NCI-H128 (cell line): ENCODE measurements at regions not wholly inside any gene's neighbourhood (a gene's known extent, or its start where the extent isn't known, plus 50 kb on each side); places are given as distances from the start of the nearest gene placed in this dataset.

Experiments
- DNase-seq: peaks from one replicate; lab custom pipeline; 2025; ENCODE audit not compliant: unreplicated experiment; lab: John Stamatoyannopoulos, UW

DNA sequence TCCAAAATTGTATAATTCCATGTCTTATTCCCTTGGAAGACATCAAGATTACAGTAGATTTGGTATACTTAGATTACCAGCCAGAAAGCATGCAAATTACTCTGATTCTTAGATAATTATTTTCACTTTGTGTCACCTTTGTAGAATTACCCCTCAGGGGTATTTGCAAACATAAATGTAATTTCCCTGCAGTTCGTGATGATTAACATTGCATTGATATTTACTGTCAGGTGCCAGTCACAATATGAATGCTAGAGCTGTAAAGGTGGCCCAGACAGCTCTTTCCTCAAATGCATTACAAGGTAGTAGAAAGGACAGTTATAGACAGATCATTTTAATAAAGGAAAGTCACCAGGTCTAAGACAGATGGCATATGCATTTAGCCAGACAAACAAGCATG is 1537.5 kb upstream of the PIK3C3 start:
- DNase-seq = no peak

DNA sequence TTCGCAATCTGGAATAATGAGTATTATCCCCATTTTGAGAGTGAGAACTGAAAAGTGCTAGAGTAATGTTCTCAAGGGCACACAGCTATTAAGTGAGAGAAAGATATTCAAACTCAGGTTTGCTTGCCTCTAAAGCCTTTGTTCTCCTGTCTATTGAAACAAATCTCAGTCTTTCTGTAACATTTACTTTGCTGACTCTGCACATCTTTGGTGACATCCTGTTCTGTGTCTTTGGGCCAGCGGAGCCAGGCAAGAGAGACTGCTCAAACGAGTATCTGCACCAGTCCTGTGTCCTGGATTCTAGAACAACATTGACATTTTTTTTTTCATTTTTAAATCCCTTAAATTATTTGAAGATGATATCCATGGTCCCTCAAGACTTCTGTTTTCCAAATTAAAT is 1539.2 kb upstream of the PIK3C3 start:
- DNase-seq = no peak

DNA sequence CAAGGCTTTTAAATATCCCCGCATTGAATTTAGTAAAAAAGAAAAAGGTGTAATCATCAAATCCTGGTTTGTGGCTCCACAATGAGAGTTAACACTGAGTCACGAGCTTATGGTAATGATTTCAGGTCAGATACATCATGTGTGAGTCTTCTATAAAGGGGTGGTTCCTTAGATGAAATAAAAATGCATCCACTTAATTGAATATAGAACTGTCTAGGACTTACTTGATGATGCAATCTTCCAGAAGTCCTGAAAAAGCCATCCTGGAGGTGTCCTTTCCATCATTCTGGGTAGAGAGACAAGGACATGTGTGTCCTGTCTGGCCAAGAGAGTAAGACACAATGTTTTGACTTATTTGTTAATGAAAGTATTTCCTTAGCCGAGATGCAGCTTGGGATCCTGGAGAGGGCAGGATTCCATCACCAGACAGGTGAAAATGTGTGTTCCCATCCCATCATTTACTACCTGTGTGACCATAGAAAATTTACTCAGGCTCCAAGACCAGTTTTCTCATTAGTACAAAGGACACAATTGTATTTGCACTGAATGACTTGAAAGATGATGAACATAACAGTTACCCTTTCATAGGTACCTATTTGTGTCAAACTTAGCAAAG is 1539.8 kb upstream of the PIK3C3 start:
- DNase-seq = no peak

DNA sequence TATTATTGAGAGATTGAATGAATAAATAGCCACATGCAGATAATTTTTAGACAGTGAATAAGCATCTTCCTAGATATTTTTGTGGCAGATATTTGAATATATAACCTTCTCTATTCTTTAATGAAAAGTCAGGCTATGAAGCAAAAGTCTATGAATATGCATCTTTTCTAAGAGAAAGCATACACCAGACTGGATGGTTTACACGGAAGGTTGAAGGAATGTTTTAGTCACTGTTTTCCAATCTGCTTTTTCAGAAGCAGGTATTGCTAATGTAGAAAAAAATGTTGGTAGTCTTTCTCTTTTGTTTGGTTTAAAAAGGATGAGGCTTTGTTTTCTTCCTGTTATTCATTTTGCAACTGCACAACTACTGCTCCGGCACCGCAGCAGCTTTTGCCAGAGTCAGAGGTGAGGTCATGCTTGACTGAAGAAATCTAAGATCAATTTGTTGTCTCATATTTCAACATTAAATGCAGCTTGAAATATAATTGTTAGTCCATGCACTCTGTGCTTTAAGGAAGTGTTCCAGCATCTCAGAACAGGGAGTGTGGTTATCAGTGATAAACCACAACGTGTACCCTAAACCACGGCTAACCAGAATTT is 1540.8 kb upstream of the PIK3C3 start:
- DNase-seq = peak; percentile 60

DNA sequence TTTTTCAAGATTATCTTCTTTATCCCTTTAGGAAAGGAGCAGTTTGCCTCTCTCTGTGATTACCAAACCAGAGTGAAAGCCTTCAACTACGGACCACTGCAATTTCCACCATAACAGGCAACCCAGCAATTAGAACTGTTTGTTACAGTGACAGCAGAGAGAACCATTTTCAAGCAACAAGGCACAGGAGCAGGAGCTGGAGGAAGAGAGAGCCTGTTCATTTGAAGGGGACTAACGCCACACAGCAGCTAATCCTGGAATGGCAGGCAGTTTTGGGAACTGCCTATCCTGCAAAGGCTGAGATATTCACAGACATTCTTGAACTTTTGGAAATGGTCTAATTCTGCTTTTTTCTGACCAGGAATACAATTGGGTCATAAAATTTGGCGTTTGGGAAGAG is 1541.9 kb upstream of the PIK3C3 start:
- peak; percentile 18 for DNase-seq

DNA sequence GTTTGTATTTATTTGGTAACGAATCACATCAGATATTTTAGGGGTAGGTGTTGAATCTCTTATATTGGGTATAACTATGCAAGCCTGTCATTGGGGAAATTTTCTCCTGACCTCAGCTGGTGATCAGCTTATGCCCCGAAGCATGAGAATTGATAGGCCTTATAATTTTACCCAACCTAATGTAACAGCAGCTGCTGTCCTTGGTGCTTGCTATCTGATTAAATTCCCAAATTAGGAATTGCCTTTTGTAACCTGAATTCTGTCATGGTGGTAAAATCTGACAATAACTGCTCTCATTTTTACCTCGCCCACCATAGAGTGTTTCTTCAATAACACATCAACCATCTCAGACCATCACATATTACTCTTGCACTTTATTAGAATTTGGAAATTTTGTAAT is 1542.6 kb upstream of the PIK3C3 start:
- DNase-seq = no peak

DNA sequence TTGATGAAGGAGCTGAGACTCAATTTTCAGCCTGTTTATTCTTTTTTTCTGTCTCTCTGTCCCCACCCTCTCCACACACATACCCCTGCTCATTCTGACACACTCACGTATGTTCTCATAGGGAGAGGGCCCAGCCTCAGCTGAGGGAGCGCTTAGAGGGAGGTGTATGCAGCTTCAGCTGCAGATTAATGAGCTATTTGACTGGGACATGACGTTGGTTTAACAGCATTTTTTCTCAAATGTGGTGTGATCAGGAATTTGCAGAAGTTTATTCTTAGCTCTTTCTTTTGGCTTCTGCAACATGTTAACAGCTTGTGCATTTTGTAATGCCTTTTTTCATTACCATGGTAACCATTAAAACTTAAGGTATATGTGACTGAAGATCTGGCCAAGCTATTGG is 1547.1 kb upstream of the PIK3C3 start:
- no peak for DNase-seq

DNA sequence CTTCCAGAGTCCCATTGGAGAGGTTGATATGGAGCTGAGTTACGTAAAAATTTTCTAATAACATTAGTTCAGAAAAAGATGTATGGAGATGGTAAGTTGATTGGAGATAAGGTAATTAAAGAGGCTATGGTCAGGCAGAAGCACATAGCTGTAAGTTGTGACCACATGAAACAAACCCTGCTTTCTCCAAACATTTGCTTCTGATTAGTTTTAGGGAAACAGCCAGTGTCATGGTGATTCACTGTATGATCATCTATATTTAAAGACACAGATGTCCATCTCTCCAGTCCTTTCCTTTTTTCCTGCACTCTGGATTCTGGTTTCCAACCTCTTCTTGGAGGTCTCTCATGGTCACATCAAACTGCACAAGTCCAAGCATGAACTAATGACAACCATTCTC is 1550.8 kb upstream of the PIK3C3 start:
- DNase-seq = no peak

DNA sequence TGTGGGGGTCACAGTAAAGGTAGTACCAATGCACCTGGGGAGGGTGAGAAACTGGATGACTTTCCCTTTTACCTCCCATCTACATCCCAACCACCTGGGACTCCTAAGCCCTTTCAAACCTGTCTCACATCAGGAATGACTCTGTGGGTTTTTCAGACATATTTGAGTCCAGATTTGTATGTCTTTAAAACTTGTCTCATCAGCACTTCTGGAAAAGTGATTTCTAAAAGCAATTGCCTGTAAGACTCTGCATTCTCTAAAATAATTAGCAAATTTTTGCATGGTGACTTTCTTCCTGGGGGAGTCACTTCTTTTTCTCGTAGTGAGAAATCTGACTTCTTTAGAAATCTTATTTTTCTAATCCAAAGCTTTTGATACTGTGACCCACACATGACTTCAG is 1553.0 kb upstream of the PIK3C3 start:
- DNase-seq = no peak

DNA sequence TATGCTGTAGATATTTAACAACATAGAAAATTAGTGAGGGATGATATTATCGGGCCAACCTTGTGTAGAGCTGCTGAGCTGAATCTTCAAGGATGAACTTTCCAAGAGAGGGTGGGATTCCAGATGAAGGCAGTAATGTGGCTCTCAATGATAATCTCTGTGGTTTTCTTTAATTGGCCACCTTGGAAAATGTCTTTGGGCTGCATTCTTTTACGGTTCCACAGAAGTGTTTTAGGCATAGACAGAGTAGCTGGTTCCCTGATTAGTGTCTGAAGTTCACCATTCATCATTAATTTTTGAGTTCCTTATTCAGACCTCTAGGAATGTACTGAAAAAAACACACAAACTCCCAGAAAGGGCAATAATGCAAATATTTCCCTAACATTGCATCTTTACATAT is 1566.9 kb upstream of the PIK3C3 start:
- no peak for DNase-seq

DNA sequence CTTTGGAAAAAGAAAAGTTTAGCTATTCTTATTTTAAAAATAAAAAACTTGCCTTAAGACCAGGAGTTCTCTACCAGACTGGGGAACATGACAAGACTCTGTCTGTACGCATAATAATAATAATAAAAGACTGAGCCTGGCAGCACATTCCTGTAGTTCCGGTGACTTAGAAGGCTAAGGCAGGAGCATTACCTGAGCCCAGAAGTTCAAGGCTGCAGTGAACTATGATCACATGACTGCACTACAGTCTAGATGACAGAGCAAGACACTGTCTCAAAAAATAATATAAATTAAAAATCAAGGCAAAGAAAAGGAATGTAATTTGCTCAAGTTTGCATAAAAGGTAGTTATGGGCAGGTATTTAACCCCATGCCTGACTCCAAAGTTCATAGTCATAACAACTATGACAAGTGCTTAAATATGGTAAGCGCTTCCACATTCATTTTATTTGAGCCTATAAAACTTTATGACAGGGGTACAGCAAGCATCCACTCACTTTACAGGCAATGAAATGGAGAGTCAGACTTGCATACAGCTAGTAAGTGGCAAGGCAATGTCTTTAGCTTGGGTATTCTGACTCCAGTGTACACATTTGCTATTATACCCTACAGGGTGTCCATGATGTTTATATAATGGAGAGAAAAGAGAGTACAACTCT is 1567.8 kb upstream of the PIK3C3 start:
- DNase-seq = no peak

DNA sequence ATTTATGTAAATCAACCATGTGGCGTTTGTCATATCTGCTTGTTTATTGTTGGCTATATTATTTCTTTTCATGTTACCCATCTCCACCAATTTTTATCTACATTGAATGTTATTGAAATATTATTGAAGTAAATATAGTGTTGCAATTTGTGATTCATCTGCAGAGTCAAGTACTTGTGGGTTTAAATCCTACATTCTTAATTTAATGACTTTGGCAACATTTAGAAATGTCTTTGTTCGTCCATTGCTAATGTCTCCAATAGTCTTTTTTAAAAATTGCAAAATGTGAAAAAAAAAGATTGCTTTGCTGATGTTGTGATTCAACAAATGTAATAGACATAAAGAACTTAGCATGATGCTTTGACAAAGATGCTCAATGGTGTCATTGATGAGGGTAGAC is 1572.8 kb upstream of the PIK3C3 start:
- DNase-seq = no peak

DNA sequence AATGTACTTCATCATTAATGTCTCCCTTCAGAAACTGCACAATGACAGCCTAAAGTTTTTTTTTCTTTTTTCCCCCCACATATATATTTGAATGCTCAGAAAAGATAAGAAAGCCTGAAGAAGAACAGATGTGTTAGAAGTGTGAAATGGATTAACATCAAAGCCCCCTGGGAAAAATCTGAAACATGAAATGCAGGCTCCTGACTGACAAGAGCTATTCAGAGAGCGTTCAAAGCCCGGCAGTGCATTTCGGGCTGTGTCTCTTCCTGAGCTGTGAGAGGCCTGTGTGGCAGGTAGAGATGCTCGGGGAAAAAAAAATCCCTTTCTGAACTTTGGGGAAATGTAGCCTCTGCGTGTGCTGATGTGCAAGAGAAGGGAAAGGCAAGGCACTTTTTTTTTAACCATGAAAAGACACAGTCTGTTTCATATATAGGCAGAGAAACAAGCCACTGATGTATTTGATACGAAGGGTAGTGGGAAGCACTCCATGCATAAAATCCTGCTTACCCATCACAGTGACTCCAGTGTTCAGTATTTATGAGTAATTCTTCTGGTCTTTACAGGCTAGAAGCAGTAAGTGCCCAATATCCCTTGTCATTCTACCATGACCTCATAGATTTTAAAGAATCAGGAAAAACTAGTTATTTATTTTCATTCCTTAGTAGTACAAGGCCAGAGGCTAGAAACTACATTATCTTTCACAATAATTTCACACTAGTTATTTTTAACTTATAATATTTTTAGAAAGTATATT is 1574.2 kb upstream of the PIK3C3 start:
- no peak for DNase-seq

DNA sequence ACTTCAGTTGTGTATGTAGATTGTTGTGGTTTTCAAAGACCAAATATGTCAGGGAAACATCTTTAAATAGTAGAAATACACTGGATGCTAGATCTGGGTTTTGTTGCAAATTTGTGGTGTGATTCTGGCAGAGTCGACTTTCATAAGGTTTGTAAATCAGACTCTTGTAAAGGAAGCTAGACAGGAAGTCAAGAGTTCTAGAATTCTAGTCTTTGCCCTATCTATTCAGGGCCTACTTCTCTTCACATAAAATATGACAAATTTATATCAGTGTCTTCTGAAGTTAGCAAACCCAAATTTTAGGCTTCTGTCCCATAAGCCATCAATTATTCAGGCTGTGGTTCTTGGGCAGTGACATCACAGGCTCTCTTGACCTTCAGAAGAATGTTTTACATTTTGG is 1579.2 kb upstream of the PIK3C3 start:
- DNase-seq = no peak

DNA sequence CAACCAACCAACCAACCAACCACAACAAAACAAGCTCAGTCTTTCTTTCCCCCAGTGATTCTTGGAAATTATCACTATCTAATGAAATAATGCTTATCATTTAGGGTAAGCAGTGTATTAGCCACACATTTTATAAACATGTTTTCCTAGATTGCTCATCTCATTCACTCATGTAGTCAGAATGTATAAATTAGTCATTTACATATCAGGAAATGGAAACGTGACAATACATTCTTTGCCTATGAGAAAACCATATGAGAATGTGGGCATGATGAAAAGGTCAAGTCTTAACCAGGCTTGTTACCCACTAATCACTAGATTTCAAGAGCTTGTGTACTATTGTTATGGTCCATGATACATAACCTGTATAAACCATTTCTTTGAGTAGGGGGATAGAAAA is 1583.4 kb upstream of the PIK3C3 start:
- DNase-seq = no peak

DNA sequence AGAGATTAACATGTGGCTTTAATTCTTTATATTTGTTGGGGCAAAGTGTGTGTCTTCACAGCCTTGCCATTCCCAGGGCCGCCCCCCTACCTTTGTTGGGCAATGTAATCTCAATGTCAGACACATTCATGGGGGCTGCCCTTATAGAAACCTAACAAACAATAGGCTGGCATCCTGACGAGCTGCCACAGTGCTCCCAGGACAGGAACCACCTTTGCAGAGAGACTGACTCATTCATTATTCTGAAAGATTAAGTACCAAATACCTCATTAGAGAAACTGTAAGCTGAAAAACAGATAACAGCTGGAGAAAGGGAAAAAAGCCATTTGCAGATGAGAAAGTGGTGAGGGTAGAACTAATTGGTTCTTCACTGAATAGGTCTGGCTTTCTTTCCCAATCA is 1587.5 kb upstream of the PIK3C3 start:
- no peak for DNase-seq

DNA sequence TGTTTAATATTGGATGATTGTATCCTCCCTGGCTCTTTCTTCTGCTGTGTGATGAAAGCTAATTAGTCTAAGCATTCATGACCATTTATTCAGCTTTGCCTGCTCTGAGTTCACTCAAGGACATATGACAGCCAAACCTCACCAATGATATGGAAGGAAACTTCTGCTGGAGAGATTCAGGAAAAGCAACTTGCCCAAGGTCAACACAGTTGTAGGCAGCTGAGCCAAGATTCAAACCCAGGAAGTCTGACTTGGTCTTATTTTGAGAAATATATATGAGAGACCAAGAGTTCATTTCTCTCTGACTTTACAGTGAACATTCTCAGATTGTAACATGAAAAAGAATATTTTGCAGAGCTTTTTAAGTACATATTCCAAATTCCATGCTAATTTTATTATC is 1588.5 kb upstream of the PIK3C3 start:
- DNase-seq = no peak

DNA sequence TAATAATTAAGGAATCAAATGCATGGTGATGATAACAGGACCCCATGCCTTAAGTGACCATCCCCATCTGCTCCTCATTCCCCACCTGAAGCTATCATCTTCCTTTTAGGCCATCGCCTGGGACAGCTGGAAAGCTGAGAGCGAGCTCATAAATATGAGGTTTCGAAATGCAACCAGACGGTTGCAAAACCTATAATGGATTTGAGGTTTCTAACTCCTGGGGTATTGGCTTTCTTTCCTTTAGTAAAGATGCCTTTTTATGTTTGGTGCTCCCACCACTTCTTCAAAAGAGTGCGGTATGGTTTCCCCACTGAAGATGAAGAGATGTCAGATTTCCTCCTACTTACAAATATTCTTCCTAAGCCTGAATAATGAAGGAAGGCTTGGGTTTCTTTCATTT is 1589.5 kb upstream of the PIK3C3 start:
- DNase-seq = no peak

DNA sequence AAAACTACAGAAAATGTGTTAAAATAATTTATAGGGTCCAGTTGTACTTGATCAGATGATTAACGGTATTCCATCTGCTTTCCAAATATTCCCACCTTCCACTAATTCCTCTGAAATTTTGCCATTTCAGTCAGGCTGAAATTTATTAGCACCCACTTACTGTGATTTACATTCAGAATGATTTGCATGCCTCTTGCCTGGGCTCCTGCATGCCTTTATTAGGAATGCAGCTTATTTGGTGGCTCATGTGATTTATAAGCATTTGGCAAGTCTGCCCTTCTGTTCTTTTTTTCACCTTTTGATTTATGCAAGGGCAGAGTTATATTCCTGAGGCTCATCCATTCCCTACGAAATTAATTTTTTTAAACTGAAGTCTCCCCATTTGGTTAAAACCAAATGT is 1594.5 kb upstream of the PIK3C3 start:
- DNase-seq = no peak

DNA sequence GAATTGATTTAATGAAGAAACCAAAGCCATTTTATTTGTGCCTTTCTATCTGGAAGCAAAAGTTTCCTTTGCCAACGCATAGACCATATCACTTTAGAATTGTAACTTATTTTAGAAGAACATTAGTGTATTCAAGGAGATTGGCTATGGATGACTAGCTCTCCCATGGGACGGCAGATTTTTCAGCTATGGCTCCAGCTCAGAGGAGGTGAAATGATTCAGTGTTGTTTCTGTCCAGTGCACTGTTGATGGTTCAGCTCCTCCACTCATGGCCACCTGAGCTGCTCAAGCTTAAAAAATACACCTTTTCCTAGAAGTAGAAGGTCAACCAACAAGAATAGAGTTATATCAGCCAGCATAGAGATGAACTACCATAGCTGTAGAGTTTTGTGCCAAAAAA is 1597.5 kb upstream of the PIK3C3 start:
- DNase-seq = no peak

DNA sequence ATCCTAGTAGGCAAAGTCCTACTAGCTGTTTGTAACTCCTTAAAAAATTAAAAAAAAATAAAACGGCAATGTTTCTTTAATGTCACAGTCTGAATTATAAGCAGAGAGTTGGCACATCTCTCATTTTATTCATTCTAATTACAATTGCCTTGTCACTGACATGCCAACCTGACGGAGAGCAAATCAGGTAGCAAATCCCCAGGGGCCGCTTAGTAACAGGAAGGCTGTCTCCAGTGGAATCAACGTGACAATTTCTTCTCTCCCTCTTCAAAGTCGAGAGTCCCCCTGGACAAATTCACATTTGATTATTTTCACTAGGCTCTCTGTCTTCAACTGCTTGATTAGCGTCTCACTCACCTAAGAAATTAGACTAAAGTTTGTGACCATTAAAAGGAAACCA is 1598.9 kb upstream of the PIK3C3 start:
- DNase-seq = no peak

DNA sequence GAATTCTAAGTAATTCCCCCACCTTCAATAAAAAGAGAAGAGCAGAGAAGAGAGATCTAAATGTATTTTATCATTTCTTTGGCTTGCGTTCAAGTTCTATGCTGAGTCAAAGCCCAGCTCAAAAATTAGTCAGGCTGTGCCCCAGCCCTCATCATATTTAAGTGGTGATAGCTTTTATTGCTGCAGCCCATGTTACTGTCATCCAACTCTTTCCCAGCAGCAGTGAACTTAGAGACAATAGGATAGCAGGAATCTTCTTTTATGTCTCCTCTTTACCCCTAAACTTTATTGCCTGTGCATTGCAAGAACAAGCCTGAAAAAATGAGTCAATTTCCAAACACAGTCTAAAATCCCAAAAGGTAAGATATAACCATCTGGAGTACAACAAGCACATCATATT is 1599.3 kb upstream of the PIK3C3 start:
- no peak for DNase-seq
